Large intestine (tissue), 3 donors: ENCODE measurements at regions not wholly inside any gene's neighbourhood (a gene's known extent, or its start where the extent isn't known, plus 50 kb on each side); places are given as distances from the start of the nearest gene placed in this dataset.

Source experiments
- DNase-seq, 2 donors: peaks; one replicate each; pipeline versions ENCODE4 v3.0.0 to v3.0.0-alpha.2; 2013
- H3K27ac ChIP-seq: one replicate; pipeline ENCODE4 v1.5.1; 2013; ENCODE audit warnings: low read length
- H3K27me3 ChIP-seq: 2 replicates; pipeline ENCODE4 v1.6.1; 2013; ENCODE audit warnings: low read length; ENCODE audit not compliant: control insufficient read depth, insufficient read depth
- H3K36me3 ChIP-seq: 2 replicates; pipeline ENCODE4 v1.6.1; 2013; ENCODE audit warnings: low read length; ENCODE audit not compliant: control insufficient read depth, insufficient read depth
- H3K4me1 ChIP-seq: one replicate; pipeline ENCODE4 v1.6.1; 2013; ENCODE audit warnings: low read length; ENCODE audit not compliant: control insufficient read depth, insufficient read depth
- H3K4me3 ChIP-seq: one replicate; pipeline ENCODE4 v1.5.1; 2013; ENCODE audit warnings: low read length
- H3K9me3 ChIP-seq: one replicate; pipeline ENCODE4 v1.6.1; 2013; ENCODE audit warnings: mild to moderate bottlenecking, low read depth, low read length, moderate library complexity; ENCODE audit not compliant: control insufficient read depth
- WGBS: methylation state at CpG from one replicate; pipeline ENCODE4 v1.1.5; 2013; ENCODE audit warnings: low lambda C conversion rate; ENCODE audit not compliant: insufficient coverage; 5-methylcytosine and 5-hydroxymethylcytosine counted together

GRCh38 chr21:28159396-28159795 lies 833.3 kb downstream of the LTN1 start:
- 75% methylated on average over 2 of the region's 3 CpGs for WGBS

GRCh38 chr21:28156590-28156989 lies 836.1 kb downstream of the LTN1 start:
- Histone ChIP-seq H3K27me3 (no peaks in the 10 kb centered on the region), H3K4me3 (no peak overlapping the region), H3K27ac (no peak overlapping the region), H3K4me1 (no peaks in the 10 kb centered on the region), H3K9me3 (no peaks in the 10 kb centered on the region), H3K36me3 (no peaks in the 10 kb centered on the region)
- no CpG with 5 or more reads among the region's 6 CpGs for WGBS
- no peak for DNase-seq

More at GRCh38 chr21:28159396-28159795, 833.3 kb downstream of the LTN1 start:
- Histone ChIP-seq H3K27ac (no peak overlapping the region), H3K36me3 (no peaks in the 10 kb centered on the region), H3K4me3 (no peak overlapping the region), H3K4me1 (no peaks in the 10 kb centered on the region), H3K27me3 (no peaks in the 10 kb centered on the region), H3K9me3 (no peaks in the 10 kb centered on the region)
- DNase-seq: no peak

- H3K27ac ChIP-seq: no peak overlapping the region
- H3K4me3 ChIP-seq: no peak overlapping the region
- no peaks in the 10 kb centered on the region for H3K27me3 ChIP-seq
- no peaks in the 10 kb centered on the region for H3K9me3 ChIP-seq
- DNase-seq: no peak
- 67% methylated on average over 2 of the region's 4 CpGs for WGBS
- H3K4me1 ChIP-seq: no peaks in the 10 kb centered on the region
- H3K36me3 ChIP-seq: no peaks in the 10 kb centered on the region
Observed at GRCh38 chr21:28154121-28154520, 838.6 kb downstream of the LTN1 start.

- H3K27ac ChIP-seq: no peak overlapping the region
- H3K9me3 ChIP-seq: no peaks in the 10 kb centered on the region
- H3K4me1 ChIP-seq: no peaks in the 10 kb centered on the region
- 89% methylated on average over 1 of the region's 1 CpG for WGBS
- H3K36me3 ChIP-seq: no peaks in the 10 kb centered on the region
- no peaks in the 10 kb centered on the region for H3K27me3 ChIP-seq
- no peak overlapping the region for H3K4me3 ChIP-seq
- no peak for DNase-seq
Observed at GRCh38 chr21:28152732-28153131, 839.9 kb downstream of the LTN1 start.

- Histone ChIP-seq H3K36me3 (no peaks in the 10 kb centered on the region), H3K27me3 (no peaks in the 10 kb centered on the region), H3K4me1 (no peaks in the 10 kb centered on the region), H3K9me3 (no peaks in the 10 kb centered on the region), H3K4me3 (no peak overlapping the region), H3K27ac (no peak overlapping the region)
- no peak for DNase-seq
- 86% methylated on average over 2 of the region's 2 CpGs for WGBS
Observed at GRCh38 chr21:28151758-28152157, 840.9 kb downstream of the LTN1 start.

- Histone ChIP-seq H3K9me3 (no peaks in the 10 kb centered on the region), H3K27me3 (no peaks in the 10 kb centered on the region), H3K4me1 (no peaks in the 10 kb centered on the region), H3K36me3 (no peaks in the 10 kb centered on the region), H3K4me3 (no peak overlapping the region), H3K27ac (no peak overlapping the region)
- WGBS: no CpG with 5 or more reads among the region's 2 CpGs
- DNase-seq: no peak
Observed at GRCh38 chr21:28150778-28151177, 841.9 kb downstream of the LTN1 start.

- Histone ChIP-seq H3K36me3 (no peaks in the 10 kb centered on the region), H3K4me3 (no peak overlapping the region), H3K27me3 (no peaks in the 10 kb centered on the region), H3K9me3 (no peaks in the 10 kb centered on the region), H3K27ac (no peak overlapping the region), H3K4me1 (no peaks in the 10 kb centered on the region)
- WGBS: 100% methylated on average over 1 of the region's 4 CpGs
- no peak for DNase-seq
Observed at GRCh38 chr21:28148400-28149064, 844.1 kb downstream of the LTN1 start.

GRCh38 chr21:28144653-28145052 lies 848.0 kb downstream of the LTN1 start:
- DNase-seq: no peak

GRCh38 chr21:28144089-28144488 lies 848.6 kb downstream of the LTN1 start:
- Histone ChIP-seq H3K27ac (no peak overlapping the region), H3K4me1 (no peaks in the 10 kb centered on the region), H3K9me3 (no peaks in the 10 kb centered on the region), H3K27me3 (no peaks in the 10 kb centered on the region), H3K4me3 (no peak overlapping the region), H3K36me3 (no peaks in the 10 kb centered on the region)
- no peak for DNase-seq

More at GRCh38 chr21:28144653-28145052, 848.0 kb downstream of the LTN1 start:
- Histone ChIP-seq H3K36me3 (no peaks in the 10 kb centered on the region), H3K27me3 (no peaks in the 10 kb centered on the region), H3K4me1 (no peaks in the 10 kb centered on the region), H3K9me3 (no peaks in the 10 kb centered on the region), H3K4me3 (no peak overlapping the region), H3K27ac (no peak overlapping the region)
- 100% methylated on average over 3 of the region's 4 CpGs for WGBS

GRCh38 chr21:28142697-28143096 lies 850.0 kb downstream of the LTN1 start:
- Histone ChIP-seq H3K27ac (no peak overlapping the region), H3K36me3 (no peaks in the 10 kb centered on the region), H3K4me3 (no peak overlapping the region), H3K4me1 (no peaks in the 10 kb centered on the region), H3K27me3 (no peaks in the 10 kb centered on the region), H3K9me3 (no peaks in the 10 kb centered on the region)
- DNase-seq: no peak

GRCh38 chr21:28138272-28138671 lies 854.4 kb downstream of the LTN1 start:
- H3K27me3 ChIP-seq: no peaks in the 10 kb centered on the region
- H3K9me3 ChIP-seq: no peaks in the 10 kb centered on the region
- no peak overlapping the region for H3K27ac ChIP-seq
- H3K4me1 ChIP-seq: no peaks in the 10 kb centered on the region
- no peak overlapping the region for H3K4me3 ChIP-seq
- WGBS: no CpG with 5 or more reads among the region's 2 CpGs
- H3K36me3 ChIP-seq: no peaks in the 10 kb centered on the region
- no peak for DNase-seq
